HepG2 (cell line): ENCODE measurements at regions not wholly inside any gene's neighbourhood (a gene's known extent, or its start where the extent isn't known, plus 50 kb on each side); places are given as distances from the start of the nearest gene placed in this dataset.

Experiments used
- ATAC-seq: fragments of 200-7000 bp; cut with Tn5 transposase; 3 replicates; pipeline ENCODE4 v1.9.1; 2020; ENCODE audit warnings: mild to moderate bottlenecking, moderate library complexity
- BruUV-seq: library from RNA; stranded (reverse); fragments of 400-500 nt; replicated peaks from 2 replicates; lab custom pipeline; 2021; lab: Mats Ljungman, UMichigan
- CTCF ChIA-PET: fragments of 300-600 bp; formaldehyde crosslinking; extraction: SDS; loops from one replicate; lab custom pipeline; 2021; ENCODE audit warnings: low total read pairs, inconsistent platforms, low intra/inter-chr PET ratio; lab: Yijun Ruan, JAX
- POLR2A ChIA-PET: fragments of 350-600 bp; sonication (Branson Sonifier 250); formaldehyde crosslinking; loops from one replicate; lab custom pipeline; 2020; ENCODE audit warnings: antibody characterized with exemption, inconsistent platforms; lab: Yijun Ruan, JAX
- DNase-seq: peaks from one replicate; pipeline ENCODE4 v3.0.0-alpha.2; 2015; ENCODE audit warnings: low spot score
- FAIRE-seq: peaks from 3 replicates; lab custom pipeline; 2011; peaks lifted over from hg19 to GRCh38; lab: Jason Lieb, UNC
- H2AFZ ChIP-seq: one replicate; pipeline ENCODE4 v1.6.1; 2011; ENCODE audit warnings: low read length, inconsistent platforms
- H3K27ac ChIP-seq: fragments of 300-600 bp; 3 replicates; pipeline ENCODE4 v1.8.0; 2011; ENCODE audit warnings: mixed run types, mild to moderate bottlenecking, mixed read lengths, low read length, inconsistent platforms; ENCODE audit not compliant: insufficient read depth; ENCODE audit errors: extremely low read length
- H3K27me3 ChIP-seq, 2 experiments: fragments of 200-600 bp in 1 of 2; 2 replicates in 1 of 2; 3 replicates in 1 of 2; pipeline versions ENCODE4 v1.6.0 to v1.8.0; 2011; ENCODE audit warnings: low read length in 2 of 2, mild to moderate bottlenecking in 2 of 2, moderate library complexity in 2 of 2, inconsistent platforms in 1 of 2; ENCODE audit not compliant: insufficient read depth in 2 of 2, control insufficient read depth in 1 of 2
- H3K36me3 ChIP-seq, 2 experiments: fragments of 200-600 bp in 1 of 2; replicated peaks in 1 of 2; 2 replicates in 1 of 2; 3 replicates in 1 of 2; pipeline versions ENCODE4 v1.5.1 to v1.8.0; 2011; ENCODE audit warnings: low read length in 2 of 2, inconsistent platforms in 1 of 2; ENCODE audit not compliant: insufficient read depth in 2 of 2, control insufficient read depth in 1 of 2
- H3K4me1 ChIP-seq: 2 replicates; pipeline ENCODE4 v1.5.1; 2012; ENCODE audit warnings: low read length, inconsistent platforms; ENCODE audit not compliant: insufficient read depth
- H3K4me2 ChIP-seq: 2 replicates; pipeline ENCODE4 v1.6.0; 2011; ENCODE audit warnings: low read depth, low read length, inconsistent platforms
- H3K4me3 ChIP-seq, 3 experiments: fragments of 200-600 bp in 1 of 3; sonication (generic), shearing (Covaris generic) in 1 of 3; replicated peaks in 1 of 3; 2 replicates each; pipeline ENCODE4 v1.5.1; 2011 to 2016; ENCODE audit warnings: low read length in 3 of 3, inconsistent platforms in 2 of 3, low read depth in 2 of 3, mild to moderate bottlenecking in 2 of 3, control low read depth in 1 of 3, mixed read lengths in 1 of 3; ENCODE audit not compliant: insufficient read depth in 1 of 3
- H3K79me2 ChIP-seq: one replicate; pipeline ENCODE4 v1.6.1; 2011; ENCODE audit warnings: low read length, inconsistent platforms; ENCODE audit not compliant: insufficient read depth
- H3K9ac ChIP-seq: 2 replicates; pipeline ENCODE4 v1.6.0; 2011; ENCODE audit warnings: mild to moderate bottlenecking, low read depth, low read length, inconsistent platforms; ENCODE audit not compliant: insufficient read depth
- H3K9me3 ChIP-seq: 2 replicates; pipeline ENCODE4 v1.5.1; 2012; ENCODE audit warnings: mild to moderate bottlenecking, low read length
- H4K20me1 ChIP-seq: 2 replicates; pipeline ENCODE4 v1.6.0; 2011; ENCODE audit warnings: inconsistent platforms, mild to moderate bottlenecking, low read length, moderate library complexity; ENCODE audit not compliant: insufficient read depth
- ADNP ChIP-seq: sonication (generic); formaldehyde crosslinking; IDR thresholded peaks from 2 replicates; pipeline ENCODE4 v1.4.0; 2020; ENCODE audit warnings: missing genetic modification reagents
- CBX1 ChIP-seq: IDR thresholded peaks from one replicate; pipeline ENCODE4 v1.6.1; 2016; ENCODE audit warnings: antibody characterized with exemption, low read depth
- CSRNP1 ChIP-seq: sonication (generic); formaldehyde crosslinking; IDR thresholded peaks from 2 replicates; pipeline ENCODE4 v1.8.1; 2023; ENCODE audit warnings: mild to moderate bottlenecking, missing genetic modification reagents
- IRF9 ChIP-seq: sonication (generic); formaldehyde crosslinking; IDR thresholded peaks from 2 replicates; pipeline ENCODE4 v1.8.0; 2022; ENCODE audit warnings: missing genetic modification reagents, mild to moderate bottlenecking, borderline replicate concordance
- MYPOP ChIP-seq: sonication (generic); formaldehyde crosslinking; IDR thresholded peaks from 2 replicates; pipeline ENCODE4 v1.8.1; 2023; ENCODE audit warnings: mild to moderate bottlenecking, moderate library complexity, missing genetic modification reagents
- NFYC ChIP-seq: IDR thresholded peaks from 2 replicates; pipeline ENCODE4 v1.6.1; 2016; ENCODE audit warnings: missing genetic modification reagents, missing compliant biosample characterization
- NR3C1 ChIP-seq: sonication (generic); formaldehyde crosslinking; IDR thresholded peaks from 2 replicates; pipeline ENCODE4 v1.4.0; 2020; ENCODE audit warnings: missing genetic modification reagents
- SMYD3 ChIP-seq: sonication (generic); formaldehyde crosslinking; IDR thresholded peaks from 2 replicates; pipeline ENCODE4 v1.8.1; 2023; ENCODE audit warnings: mild to moderate bottlenecking, missing genetic modification reagents
- SOX13 ChIP-seq, 3 experiments: fragments of 450-650 bp in 1 of 3; sonication (generic) in 1 of 3; formaldehyde crosslinking in 1 of 3; IDR thresholded peaks in 2 of 3; conservative IDR thresholded peaks in 1 of 3; 2 replicates each; pipeline versions ENCODE4 v1.5.0 to v1.6.1; 2016 to 2020; ENCODE audit warnings: antibody characterized with exemption in 1 of 3, mild to moderate bottlenecking in 1 of 3, missing compliant biosample characterization in 1 of 3, missing genetic modification reagents in 1 of 3, moderate library complexity in 1 of 3
- TAF15 ChIP-seq: fragments of 200-400 bp; formaldehyde crosslinking; IDR thresholded peaks from one replicate; pipeline ENCODE4 v1.6.1; 2018; ENCODE audit warnings: mild to moderate bottlenecking, low read depth, low read length; ENCODE audit not compliant: poor library complexity, severe bottlenecking
- ZC3H13 ChIP-seq: sonication (generic); formaldehyde crosslinking; IDR thresholded peaks from 2 replicates; pipeline ENCODE4 v1.8.1; 2023; ENCODE audit warnings: mild to moderate bottlenecking, missing genetic modification reagents, moderate library complexity
- ZFP91 ChIP-seq: sonication (generic); formaldehyde crosslinking; IDR thresholded peaks from 2 replicates; pipeline ENCODE4 v1.9.0; 2022; ENCODE audit warnings: missing genetic modification reagents, mild to moderate bottlenecking, borderline replicate concordance
- ZNF839 ChIP-seq: sonication (generic); formaldehyde crosslinking; IDR thresholded peaks from 2 replicates; pipeline ENCODE4 v1.4.0; 2020; ENCODE audit warnings: missing genetic modification reagents, mild to moderate bottlenecking, borderline replicate concordance
- WGBS: methylation state at CpG from one replicate; pipeline ENCODE4 v1.1.6; 2017; ENCODE audit warnings: low lambda C conversion rate; 5-methylcytosine and 5-hydroxymethylcytosine counted together
- in situ Hi-C: cut with HindIII; loops from 2 replicates; pipeline ENCODE4 v1.10.0; 2017; ENCODE audit warnings: low pct_unique_long_range_greater_than_20kb; ENCODE audit not compliant: extremely low pct_ligation_motif_present
- intact Hi-C: fragments of 100-400 bp; cut with micrococcal nuclease; formaldehyde crosslinking; loops from one replicate; pipeline ENCODE4 v1.10.0; 2022; ENCODE audit not compliant: unreplicated experiment

- CTCF ChIA-PET: no interaction called here
- no peak overlapping the region for H3K9ac ChIP-seq
- intact Hi-C loops: no loop called here
- ATAC-seq (no peak), DNase-seq (no peak), FAIRE-seq (no peak)
- no peak overlapping the region for H3K27ac ChIP-seq
- H2AFZ ChIP-seq: no peak overlapping the region
- no peaks in the 10 kb centered on the region for H3K9me3 ChIP-seq
- no peak for TF ChIP-seq NR3C1
- no peak for TF ChIP-seq ADNP (CRISPR knock-in tag)
- no peak for TF ChIP-seq ZC3H13 (CRISPR knock-in tag)
- H3K27me3 ChIP-seq: 0 out of 5 replicates have a peak, but pooled peaks cover 0 to 7% of the 10 kb centered on the region in 2 experiments
- no peaks in the 10 kb centered on the region for H3K79me2 ChIP-seq
- POLR2A ChIA-PET: no interaction called here
- no peak overlapping the region for H3K4me2 ChIP-seq
- no peaks in the 10 kb centered on the region for H3K36me3 ChIP-seq
- no peaks in the 10 kb centered on the region for H4K20me1 ChIP-seq
- BruUV-seq: no TSS peak
- H3K4me3 ChIP-seq: no peak overlapping the region
- in situ Hi-C loops: no loop called here
- no peaks in the 10 kb centered on the region for H3K4me1 ChIP-seq
- 0% methylated on average over 1 of the region's 1 CpG for WGBS
Observed at GRCh38 chr2:18362696-18363095, 197.8 kb downstream of the RDH14 start.

- Histone ChIP-seq H3K36me3 (no peaks in the 10 kb centered on the region), H4K20me1 (no peaks in the 10 kb centered on the region), H3K4me1 (no peaks in the 10 kb centered on the region), H3K9ac (no peak overlapping the region), H3K27ac (no peak overlapping the region), H3K9me3 (no peaks in the 10 kb centered on the region), H3K27me3 (0 out of 5 replicates have a peak, but pooled peaks cover 0 to 7% of the 10 kb centered on the region in 2 experiments), H3K4me2 (no peak overlapping the region), H3K79me2 (no peaks in the 10 kb centered on the region), H2AFZ (no peak overlapping the region), H3K4me3 (no peak overlapping the region)
- no peak for DNase-seq
- FAIRE-seq: no peak
- ChIA-PET POLR2A (no interaction called here), CTCF (no interaction called here)
- no peak for ATAC-seq
- in situ Hi-C loops (no loop called here), intact Hi-C loops (no loop called here)
- BruUV-seq: no TSS peak
- WGBS: 2% methylated on average over 2 of the region's 2 CpGs
- TF ChIP-seq ZNF839 (CRISPR knock-in tag) (no peak), ZFP91 (CRISPR knock-in tag) (no peak), SMYD3 (no peak), TAF15 (no peak), CBX1 (no peak), CSRNP1 (CRISPR knock-in tag) (no peak), NFYC (no peak), MYPOP (no peak), SOX13 (IDR thresholded peaks at IDR 0.05) (no peak), SOX13 (CRISPR knock-in tag; conservative IDR thresholded peaks at IDR 0.05 in 1 of 2, IDR thresholded peaks at IDR 0.05 in 1 of 2) (no peak), IRF9 (CRISPR knock-in tag) (no peak)
Observed at GRCh38 chr2:18357537-18357936, 202.9 kb downstream of the RDH14 start.
